K562 (cell line): ENCODE measurements at regions not wholly inside any gene's neighbourhood (a gene's known extent, or its start where the extent isn't known, plus 50 kb on each side); places are given as distances from the start of the nearest gene placed in this dataset.

Experiments used
- FOXJ2 ChIP-seq: fragments of 200-800 bp; sonication (Bioruptor generic); IDR thresholded peaks from 2 replicates; pipeline ENCODE4 v1.6.1; 2016; ENCODE audit warnings: missing genetic modification characterization, missing compliant biosample characterization
- GATAD2A ChIP-seq: fragments of 450-650 bp; IDR thresholded peaks from 2 replicates; pipeline ENCODE4 v1.6.1; 2017
- JUND ChIP-seq, 2 experiments: IDR thresholded peaks; 2 replicates in 1 of 2; 3 replicates in 1 of 2; pipeline ENCODE4 v1.6.1; 2011; ENCODE audit warnings: borderline replicate concordance in 2 of 2, low read depth in 2 of 2, low read length in 2 of 2, improper control_type of control experiment in 1 of 2, missing biosample characterization in 1 of 2, missing genetic modification characterization in 1 of 2, missing genetic modification reagents in 1 of 2
- LCOR ChIP-seq: sonication (generic); formaldehyde crosslinking; IDR thresholded peaks from 2 replicates; pipeline ENCODE4 v1.8.0; 2022; ENCODE audit warnings: mild to moderate bottlenecking, missing genetic modification reagents
- PURB ChIP-seq: sonication (generic); formaldehyde crosslinking; IDR thresholded peaks from 2 replicates; pipeline ENCODE4 v1.9.0; 2021; ENCODE audit warnings: low read depth, mild to moderate bottlenecking, missing genetic modification reagents
- TAF15 ChIP-seq: fragments of 200-400 bp; formaldehyde crosslinking; IDR thresholded peaks from 2 replicates; pipeline ENCODE4 v1.6.1; 2017; ENCODE audit warnings: mild to moderate bottlenecking, low read depth, low read length, moderate library complexity
- TCF3 ChIP-seq: sonication (generic); formaldehyde crosslinking; IDR thresholded peaks from 2 replicates; pipeline ENCODE4 v1.4.0; 2020; ENCODE audit warnings: mild to moderate bottlenecking, missing genetic modification reagents
- THRAP3 ChIP-seq: fragments of 450-650 bp; IDR thresholded peaks from 2 replicates; pipeline ENCODE4 v1.6.1; 2016; ENCODE audit warnings: mild to moderate bottlenecking, inconsistent platforms, borderline replicate concordance
- TSC22D4 ChIP-seq: fragments of 450-650 bp; IDR thresholded peaks from 2 replicates; pipeline ENCODE4 v1.6.1; 2016; ENCODE audit warnings: missing genetic modification characterization, missing biosample characterization, control low read depth
- XRCC4 ChIP-seq: IDR thresholded peaks from one replicate; pipeline ENCODE4 v1.6.1; 2011; ENCODE audit not compliant: insufficient read depth, insufficient read length; ENCODE audit errors: extremely low read depth
- ZBTB8A ChIP-seq: fragments of 450-650 bp; IDR thresholded peaks from 2 replicates; pipeline ENCODE4 v1.6.1; 2018; ENCODE audit warnings: mild to moderate bottlenecking, moderate library complexity; ENCODE audit not compliant: partially characterized antibody
- ZNF589 ChIP-seq: fragments of 200-800 bp; sonication (Bioruptor generic); IDR thresholded peaks from 2 replicates; pipeline ENCODE4 v1.6.1; 2016; ENCODE audit warnings: low read depth, missing genetic modification characterization, missing compliant biosample characterization
- ZNF707 ChIP-seq: fragments of 250-450 bp; sonication (Bioruptor Pico); conservative IDR thresholded peaks from 2 replicates; pipeline ENCODE4 v1.8.0; 2022; ENCODE audit warnings: inconsistent platforms, mild to moderate bottlenecking, moderate library complexity
- TF ChIP-seq, protein P1 (sequence below): fragments of 450-650 bp; formaldehyde crosslinking; conservative IDR thresholded peaks from 2 replicates; pipeline ENCODE4 v1.4.0; 2022; ENCODE audit warnings: mild to moderate bottlenecking, missing genetic modification characterization
- TF ChIP-seq, protein P2 (sequence below), 2 experiments: IDR thresholded peaks in 1 of 2; conservative IDR thresholded peaks in 1 of 2; 2 replicates each; pipeline ENCODE4 v1.6.1; 2016; ENCODE audit warnings: low read depth in 2 of 2, mild to moderate bottlenecking in 1 of 2, missing compliant biosample characterization in 1 of 2, missing genetic modification characterization in 1 of 2, moderate library complexity in 1 of 2
- TF ChIP-seq, protein P3 (sequence below): fragments of 250-450 bp; sonication (Bioruptor Pico); IDR thresholded peaks from 2 replicates; pipeline ENCODE4 v1.5.0; 2021; ENCODE audit warnings: mild to moderate bottlenecking, moderate library complexity
- TF ChIP-seq, protein P4 (sequence below), 2 experiments: fragments of 450-650 bp; conservative IDR thresholded peaks; 2 replicates each; pipeline ENCODE4 v1.6.1; 2017; ENCODE audit warnings: mild to moderate bottlenecking in 2 of 2, moderate library complexity in 2 of 2

DNA sequence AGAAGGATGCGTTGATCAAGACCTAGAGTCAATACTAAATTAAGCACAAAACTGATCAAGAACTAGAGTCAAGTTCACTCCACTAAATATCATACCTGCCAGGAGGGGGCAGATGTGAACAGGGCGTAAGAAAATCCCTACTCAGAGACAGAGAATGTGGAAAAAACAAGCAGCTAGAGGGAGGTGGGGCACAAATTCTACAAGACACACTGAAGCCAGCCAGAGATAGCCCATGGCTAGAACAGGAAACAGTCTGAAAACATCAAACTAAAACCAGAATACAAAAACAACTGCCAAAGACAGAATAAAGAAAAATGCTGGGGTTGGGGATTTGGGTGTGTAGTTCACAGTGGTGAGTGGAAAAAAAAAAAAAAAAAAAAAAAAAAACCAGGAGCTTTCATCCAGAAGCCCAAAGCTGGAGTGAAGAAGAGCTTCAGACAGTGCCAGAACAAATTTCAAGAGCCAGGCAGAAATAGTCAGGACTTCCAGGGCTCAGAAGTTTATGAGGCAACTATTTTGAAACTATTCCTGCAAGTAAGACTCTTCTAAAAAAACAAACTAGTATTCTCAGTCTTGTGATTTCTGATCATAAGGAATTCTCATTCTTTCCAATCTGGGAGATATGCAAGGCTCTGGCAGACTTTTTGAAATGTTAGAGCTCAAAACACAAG is 118.3 kb downstream of the CCDC71L start (continued):
- TF ChIP-seq LCOR = peak; percentile 40; the same call in 1 of the 2 replicates
- TF ChIP-seq TSC22D4 (tag) = no peak
- no peak for TF ChIP-seq TAF15
- TF ChIP-seq THRAP3 = peak; percentile 80; the same call in 1 of the 2 replicates
- TF ChIP-seq, protein P1, sequence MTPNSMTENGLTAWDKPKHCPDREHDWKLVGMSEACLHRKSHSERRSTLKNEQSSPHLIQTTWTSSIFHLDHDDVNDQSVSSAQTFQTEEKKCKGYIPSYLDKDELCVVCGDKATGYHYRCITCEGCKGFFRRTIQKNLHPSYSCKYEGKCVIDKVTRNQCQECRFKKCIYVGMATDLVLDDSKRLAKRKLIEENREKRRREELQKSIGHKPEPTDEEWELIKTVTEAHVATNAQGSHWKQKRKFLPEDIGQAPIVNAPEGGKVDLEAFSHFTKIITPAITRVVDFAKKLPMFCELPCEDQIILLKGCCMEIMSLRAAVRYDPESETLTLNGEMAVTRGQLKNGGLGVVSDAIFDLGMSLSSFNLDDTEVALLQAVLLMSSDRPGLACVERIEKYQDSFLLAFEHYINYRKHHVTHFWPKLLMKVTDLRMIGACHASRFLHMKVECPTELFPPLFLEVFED (CRISPR knock-in tag) = no peak
- TF ChIP-seq FOXJ2 (tag) = no peak; the same call in 1 of the 2 replicates
- peak; percentile 56 for TF ChIP-seq TCF3 (CRISPR knock-in tag)
- TF ChIP-seq GATAD2A = peak; percentile 76; the same call in 1 of the 2 replicates
- no peak for TF ChIP-seq PURB (CRISPR knock-in tag)
- TF ChIP-seq ZBTB8A = no peak
- TF ChIP-seq, protein P2, sequence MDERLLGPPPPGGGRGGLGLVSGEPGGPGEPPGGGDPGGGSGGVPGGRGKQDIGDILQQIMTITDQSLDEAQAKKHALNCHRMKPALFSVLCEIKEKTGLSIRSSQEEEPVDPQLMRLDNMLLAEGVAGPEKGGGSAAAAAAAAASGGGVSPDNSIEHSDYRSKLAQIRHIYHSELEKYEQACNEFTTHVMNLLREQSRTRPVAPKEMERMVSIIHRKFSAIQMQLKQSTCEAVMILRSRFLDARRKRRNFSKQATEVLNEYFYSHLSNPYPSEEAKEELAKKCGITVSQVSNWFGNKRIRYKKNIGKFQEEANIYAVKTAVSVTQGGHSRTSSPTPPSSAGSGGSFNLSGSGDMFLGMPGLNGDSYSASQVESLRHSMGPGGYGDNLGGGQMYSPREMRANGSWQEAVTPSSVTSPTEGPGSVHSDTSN (CRISPR knock-in tag; IDR thresholded peaks at IDR 0.05; ENCODE audit: low read depth) = no peak
- TF ChIP-seq, protein P2 (tag; conservative IDR thresholded peaks at IDR 0.05; ENCODE audit: low read depth) = peak; percentile 17; the same call in 1 of the 2 replicates
- no peak for TF ChIP-seq XRCC4
- peak; percentile 97 for TF ChIP-seq ZNF589 (CRISPR knock-in tag)
- TF ChIP-seq, protein P3, sequence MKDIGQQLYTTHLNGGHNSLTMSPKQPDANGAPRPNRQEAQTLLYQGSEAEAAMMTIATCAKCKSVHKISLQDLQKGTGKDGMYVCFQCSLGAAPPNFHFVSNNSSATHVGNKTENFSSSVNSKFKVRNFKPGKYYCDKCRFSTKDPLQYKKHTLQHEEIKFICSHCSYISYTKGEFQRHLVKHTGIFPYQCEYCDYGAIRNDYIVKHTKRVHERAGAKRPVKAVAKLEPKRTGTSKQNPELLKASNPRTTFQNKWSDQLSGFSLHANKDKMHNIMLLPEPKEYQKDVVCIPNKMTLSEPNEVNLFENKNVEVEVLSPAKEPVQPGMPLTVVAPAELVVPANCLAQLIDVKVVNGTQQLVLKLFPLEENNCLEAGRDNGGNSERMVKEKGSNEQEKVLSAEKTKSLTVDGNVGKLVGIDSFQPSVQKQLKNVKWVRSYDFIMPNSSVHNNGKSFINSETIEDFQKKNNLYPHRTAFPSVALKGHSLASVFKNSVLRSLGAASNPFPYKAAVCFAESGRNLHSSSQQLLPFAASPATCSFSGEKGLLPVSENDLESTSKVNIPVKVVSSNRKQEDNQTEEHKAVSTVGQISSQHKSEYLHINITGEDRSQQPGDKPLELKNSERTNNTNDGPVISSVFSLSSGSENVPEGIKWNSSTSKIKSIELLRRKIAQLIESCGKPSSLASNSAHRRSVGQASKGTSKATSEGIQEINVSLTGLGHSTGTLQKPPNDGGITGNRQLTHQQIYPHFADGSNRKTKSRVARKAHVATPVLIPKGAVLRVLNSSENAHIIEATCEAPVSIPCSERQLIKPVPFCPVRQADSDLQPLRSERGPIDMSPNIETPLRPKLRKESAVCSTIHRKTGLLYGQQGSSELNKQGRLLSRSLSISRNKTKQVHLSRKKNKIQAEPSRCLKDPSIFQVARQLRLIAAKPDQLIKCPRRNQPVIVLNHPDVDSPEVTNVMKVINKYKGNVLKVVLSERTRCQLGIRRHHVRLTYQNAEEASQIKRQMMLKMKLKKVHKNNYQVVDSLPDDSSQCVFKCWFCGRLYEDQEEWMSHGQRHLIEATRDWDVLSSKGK (CRISPR knock-in tag) = no peak
- no peak for TF ChIP-seq ZNF707
- TF ChIP-seq JUND (IDR thresholded peaks at IDR 0.05; ENCODE audit: borderline replicate concordance, low read depth, low read length) = peak; percentile 53; the same call in 1 of the 2 replicates
- peak; percentile 83; the same call in 2 of the 3 replicates for TF ChIP-seq JUND (tag; IDR thresholded peaks at IDR 0.05; ENCODE audit: borderline replicate concordance, low read depth, low read length)
- TF ChIP-seq, protein P4, sequence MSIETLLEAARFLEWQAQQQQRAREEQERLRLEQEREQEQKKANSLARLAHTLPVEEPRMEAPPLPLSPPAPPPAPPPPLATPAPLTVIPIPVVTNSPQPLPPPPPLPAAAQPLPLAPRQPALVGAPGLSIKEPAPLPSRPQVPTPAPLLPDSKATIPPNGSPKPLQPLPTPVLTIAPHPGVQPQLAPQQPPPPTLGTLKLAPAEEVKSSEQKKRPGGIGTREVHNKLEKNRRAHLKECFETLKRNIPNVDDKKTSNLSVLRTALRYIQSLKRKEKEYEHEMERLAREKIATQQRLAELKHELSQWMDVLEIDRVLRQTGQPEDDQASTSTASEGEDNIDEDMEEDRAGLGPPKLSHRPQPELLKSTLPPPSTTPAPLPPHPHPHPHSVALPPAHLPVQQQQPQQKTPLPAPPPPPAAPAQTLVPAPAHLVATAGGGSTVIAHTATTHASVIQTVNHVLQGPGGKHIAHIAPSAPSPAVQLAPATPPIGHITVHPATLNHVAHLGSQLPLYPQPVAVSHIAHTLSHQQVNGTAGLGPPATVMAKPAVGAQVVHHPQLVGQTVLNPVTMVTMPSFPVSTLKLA (conservative IDR thresholded peaks at IDR 0.05) = peak in 1 of 2 experiments; percentile 71; a peak in 2 of 4 replicates
